WTC11 (cell line): ENCODE measurements at regions not wholly inside any gene's neighbourhood (a gene's known extent, or its start where the extent isn't known, plus 50 kb on each side); places are given as distances from the start of the nearest gene placed in this dataset.

Source experiments
- ATAC-seq: fragments of 200-7000 bp; cut with Tn5 transposase; 2 replicates; pipeline ENCODE4 v1.10.0; 2021; ENCODE audit warnings: mild to moderate bottlenecking, moderate library complexity
- CTCF ChIA-PET: fragments of 300-600 bp; sonication (Branson Sonifier 250); formaldehyde crosslinking; loops from one replicate; lab custom pipeline; 2021; ENCODE audit warnings: antibody characterized with exemption; lab: Charles Lee
- POLR2A ChIA-PET: fragments of 350-600 bp; sonication (Branson Sonifier 250); formaldehyde crosslinking; loops from one replicate; lab custom pipeline; 2021; ENCODE audit warnings: antibody characterized with exemption; lab: Charles Lee
- DNase-seq: peaks from one replicate; pipeline ENCODE4 v3.0.0; 2021; ENCODE audit warnings: low spot score
- H3K27ac Mint-ChIP-seq: 2 replicates; pipeline ENCODE4 v1.8.0; 2021; ENCODE audit warnings: mixed read lengths
- H3K27me3 Mint-ChIP-seq: 2 replicates; pipeline ENCODE4 v1.8.0; 2021; ENCODE audit warnings: low read depth, mild to moderate bottlenecking, moderate library complexity, mixed read lengths
- H3K36me3 Mint-ChIP-seq: 2 replicates; pipeline ENCODE4 v1.8.0; 2021; ENCODE audit warnings: mixed read lengths
- H3K4me1 Mint-ChIP-seq: 2 replicates; pipeline ENCODE4 v1.8.0; 2022; ENCODE audit warnings: mixed read lengths
- H3K4me3 Mint-ChIP-seq: 2 replicates; pipeline ENCODE4 v1.8.0; 2021; ENCODE audit warnings: mild to moderate bottlenecking, moderate library complexity, mixed read lengths
- H3K9me3 Mint-ChIP-seq: 2 replicates; pipeline ENCODE4 v1.8.0; 2021; ENCODE audit warnings: mixed read lengths
- CREB1 ChIP-seq: sonication (generic); formaldehyde crosslinking; IDR thresholded peaks from 2 replicates; pipeline ENCODE4 v1.8.0; 2023; ENCODE audit warnings: mild to moderate bottlenecking, missing genetic modification reagents
- FOXK1 ChIP-seq: sonication (generic); formaldehyde crosslinking; IDR thresholded peaks from 2 replicates; pipeline ENCODE4 v1.8.0; 2022; ENCODE audit warnings: mild to moderate bottlenecking, moderate library complexity, missing genetic modification reagents
- FOXP4 ChIP-seq: sonication (generic); formaldehyde crosslinking; IDR thresholded peaks from 2 replicates; pipeline ENCODE4 v1.8.0; 2022; ENCODE audit warnings: mild to moderate bottlenecking, missing genetic modification reagents
- GABPB1 ChIP-seq: sonication (generic); formaldehyde crosslinking; IDR thresholded peaks from 2 replicates; pipeline ENCODE4 v1.8.1; 2023; ENCODE audit warnings: mild to moderate bottlenecking, missing genetic modification reagents
- MXD4 ChIP-seq: fragments of 250-450 bp; sonication (Bioruptor Pico); IDR thresholded peaks from 2 replicates; pipeline ENCODE4 v1.8.0; 2021; ENCODE audit warnings: mild to moderate bottlenecking, moderate library complexity, borderline replicate concordance
- MYBL2 ChIP-seq: sonication (generic); formaldehyde crosslinking; IDR thresholded peaks from 2 replicates; pipeline ENCODE4 v1.8.1; 2023; ENCODE audit warnings: mild to moderate bottlenecking, moderate library complexity, missing genetic modification reagents
- NR1H2 ChIP-seq: sonication (generic); formaldehyde crosslinking; IDR thresholded peaks from 2 replicates; pipeline ENCODE4 v1.9.0; 2021; ENCODE audit warnings: mild to moderate bottlenecking, moderate library complexity, missing genetic modification reagents
- NR2C2 ChIP-seq: sonication (generic); formaldehyde crosslinking; IDR thresholded peaks from 2 replicates; pipeline ENCODE4 v1.8.0; 2022; ENCODE audit warnings: mild to moderate bottlenecking, missing genetic modification reagents
- SMAD3 ChIP-seq: sonication (generic); formaldehyde crosslinking; IDR thresholded peaks from 2 replicates; pipeline ENCODE4 v1.8.0; 2022; ENCODE audit warnings: missing genetic modification reagents, mild to moderate bottlenecking, borderline replicate concordance
- SOX15 ChIP-seq: fragments of 250-450 bp; sonication (Bioruptor Pico); IDR thresholded peaks from 2 replicates; pipeline ENCODE4 v1.9.0; 2021; ENCODE audit warnings: mild to moderate bottlenecking
- TEAD1 ChIP-seq: sonication (generic); formaldehyde crosslinking; IDR thresholded peaks from 2 replicates; pipeline ENCODE4 v1.8.0; 2022; ENCODE audit warnings: mild to moderate bottlenecking, missing genetic modification reagents
- TP53 ChIP-seq: sonication (generic); formaldehyde crosslinking; IDR thresholded peaks from 2 replicates; pipeline ENCODE4 v1.8.1; 2023; ENCODE audit warnings: mild to moderate bottlenecking, missing genetic modification reagents
- ZNF232 ChIP-seq: sonication (generic); formaldehyde crosslinking; IDR thresholded peaks from 2 replicates; pipeline ENCODE4 v1.8.0; 2022; ENCODE audit warnings: mild to moderate bottlenecking, missing genetic modification reagents
- ZSCAN18 ChIP-seq: fragments of 250-450 bp; sonication (Bioruptor Pico); IDR thresholded peaks from 2 replicates; pipeline ENCODE4 v2.1.2; 2022; ENCODE audit warnings: mild to moderate bottlenecking, moderate library complexity
- TF ChIP-seq, protein P1 (sequence below): sonication (generic); formaldehyde crosslinking; IDR thresholded peaks from 2 replicates; pipeline ENCODE4 v1.8.1; 2023; ENCODE audit warnings: mild to moderate bottlenecking, missing genetic modification reagents, moderate library complexity
- TF ChIP-seq, protein P2 (sequence below): sonication (generic); formaldehyde crosslinking; IDR thresholded peaks from 2 replicates; pipeline ENCODE4 v1.8.1; 2022; ENCODE audit warnings: missing genetic modification reagents, borderline replicate concordance
- TF ChIP-seq, protein P3 (sequence below): sonication (generic); formaldehyde crosslinking; IDR thresholded peaks from 2 replicates; pipeline ENCODE4 v1.8.0; 2022; ENCODE audit warnings: missing genetic modification reagents
- TF ChIP-seq, protein P4 (sequence below): sonication (generic); formaldehyde crosslinking; IDR thresholded peaks from 2 replicates; pipeline ENCODE4 v1.8.0; 2022; ENCODE audit warnings: mild to moderate bottlenecking, missing genetic modification reagents
- TF ChIP-seq, protein P5 (sequence below): sonication (generic); formaldehyde crosslinking; IDR thresholded peaks from 2 replicates; pipeline ENCODE4 v1.8.1; 2022; ENCODE audit warnings: low read depth, missing genetic modification reagents, borderline replicate concordance
- TF ChIP-seq, protein P6 (sequence below): sonication (generic); formaldehyde crosslinking; IDR thresholded peaks from 2 replicates; pipeline ENCODE4 v1.8.1; 2022; ENCODE audit warnings: low read depth, mild to moderate bottlenecking, moderate library complexity, missing genetic modification reagents, borderline replicate concordance

DNA sequence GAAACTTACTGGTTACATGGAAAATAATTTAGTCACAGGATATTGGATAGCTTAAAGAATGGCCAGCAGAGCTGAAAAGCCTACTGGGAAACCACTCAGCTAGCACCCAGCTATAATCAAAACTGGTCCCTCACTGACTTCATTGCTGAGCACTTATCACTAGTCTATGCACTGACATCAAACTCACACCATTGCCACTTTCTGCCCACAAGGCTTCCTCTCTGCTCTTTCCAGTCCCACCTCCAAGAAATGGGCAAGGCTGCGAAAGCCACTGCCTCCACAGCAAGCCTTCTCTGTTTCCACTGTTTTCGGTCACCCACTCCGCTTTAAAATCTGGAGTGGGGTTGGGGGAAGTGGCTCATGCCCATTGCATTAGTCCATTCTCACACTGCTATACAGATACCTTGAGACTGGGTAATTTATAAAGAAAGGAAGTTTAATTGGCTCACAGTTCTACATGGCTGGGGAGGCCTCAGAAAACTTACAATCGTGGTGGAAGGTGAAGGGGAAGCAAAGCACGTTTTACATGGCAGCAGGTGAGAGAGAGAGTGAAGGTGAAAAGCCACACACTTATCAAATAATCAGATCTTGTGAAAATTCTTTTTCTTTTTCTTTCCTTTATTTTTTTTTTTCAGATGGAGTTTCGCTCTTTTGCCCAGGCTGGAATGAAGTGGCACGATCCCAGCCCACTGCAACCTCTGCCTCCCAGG, 77.0 kb upstream of the CERS6 start (continued):
- TF ChIP-seq MXD4 (CRISPR knock-in tag) (no peak), TP53 (CRISPR knock-in tag) (no peak), NR1H2 (CRISPR knock-in tag) (no peak)
- TF ChIP-seq, protein P1, sequence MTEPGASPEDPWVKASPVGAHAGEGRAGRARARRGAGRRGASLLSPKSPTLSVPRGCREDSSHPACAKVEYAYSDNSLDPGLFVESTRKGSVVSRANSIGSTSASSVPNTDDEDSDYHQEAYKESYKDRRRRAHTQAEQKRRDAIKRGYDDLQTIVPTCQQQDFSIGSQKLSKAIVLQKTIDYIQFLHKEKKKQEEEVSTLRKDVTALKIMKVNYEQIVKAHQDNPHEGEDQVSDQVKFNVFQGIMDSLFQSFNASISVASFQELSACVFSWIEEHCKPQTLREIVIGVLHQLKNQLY (CRISPR knock-in tag), result no peak

DNA sequence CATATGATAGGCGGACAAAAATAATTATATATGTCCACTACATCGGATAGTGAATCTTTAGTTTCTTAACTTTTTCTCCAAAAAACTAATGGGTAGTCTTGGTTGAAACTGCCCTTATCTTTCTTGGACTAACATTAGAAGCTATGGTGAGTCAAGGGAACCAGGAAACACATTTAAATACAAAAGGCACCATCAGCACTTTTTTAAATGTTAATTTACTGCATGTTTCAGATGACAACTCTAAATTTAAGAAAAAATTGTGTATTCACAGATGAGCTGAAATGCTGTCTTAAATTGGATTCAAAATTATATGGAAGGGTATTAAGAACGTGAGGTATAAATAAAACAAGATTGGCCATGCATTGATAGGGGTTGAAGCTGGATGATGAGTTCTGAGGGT, 75.6 kb upstream of the CERS6 start:
- peaks cover 13% of the 10 kb centered on the region for H3K4me1 Mint-ChIP-seq
- H3K9me3 Mint-ChIP-seq, result peaks cover 34% of the 10 kb centered on the region
- H3K27me3 Mint-ChIP-seq, result no peaks in the 10 kb centered on the region
- H3K27ac Mint-ChIP-seq, result no peak overlapping the region
- POLR2A ChIA-PET, result no interaction called here
- peaks cover under 1% of the 10 kb centered on the region; the same call in 1 of the 2 replicates for H3K36me3 Mint-ChIP-seq
- no peak for DNase-seq
- CTCF ChIA-PET, result interaction anchor here (1.2 kb wide), 1 partner anchor 325 kb away, joined by 3 read pairs; no protein-coding TSS in a partner anchor
- H3K4me3 Mint-ChIP-seq, result no peak overlapping the region
- no peak for ATAC-seq
- no peak for TF ChIP-seq GABPB1 (CRISPR knock-in tag)
- TF ChIP-seq ZSCAN18 (CRISPR knock-in tag), result no peak
- no peak for TF ChIP-seq FOXK1 (CRISPR knock-in tag)
- TF ChIP-seq TEAD1 (CRISPR knock-in tag), result no peak
- TF ChIP-seq SMAD3, result no peak
- TF ChIP-seq, protein P2, sequence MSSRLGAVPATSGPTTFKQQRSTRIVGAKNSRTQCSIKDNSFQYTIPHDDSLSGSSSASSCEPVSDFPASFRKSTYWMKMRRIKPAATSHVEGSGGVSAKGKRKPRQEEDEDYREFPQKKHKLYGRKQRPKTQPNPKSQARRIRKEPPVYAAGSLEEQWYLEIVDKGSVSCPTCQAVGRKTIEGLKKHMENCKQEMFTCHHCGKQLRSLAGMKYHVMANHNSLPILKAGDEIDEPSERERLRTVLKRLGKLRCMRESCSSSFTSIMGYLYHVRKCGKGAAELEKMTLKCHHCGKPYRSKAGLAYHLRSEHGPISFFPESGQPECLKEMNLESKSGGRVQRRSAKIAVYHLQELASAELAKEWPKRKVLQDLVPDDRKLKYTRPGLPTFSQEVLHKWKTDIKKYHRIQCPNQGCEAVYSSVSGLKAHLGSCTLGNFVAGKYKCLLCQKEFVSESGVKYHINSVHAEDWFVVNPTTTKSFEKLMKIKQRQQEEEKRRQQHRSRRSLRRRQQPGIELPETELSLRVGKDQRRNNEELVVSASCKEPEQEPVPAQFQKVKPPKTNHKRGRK, result no peak
- TF ChIP-seq, protein P3, sequence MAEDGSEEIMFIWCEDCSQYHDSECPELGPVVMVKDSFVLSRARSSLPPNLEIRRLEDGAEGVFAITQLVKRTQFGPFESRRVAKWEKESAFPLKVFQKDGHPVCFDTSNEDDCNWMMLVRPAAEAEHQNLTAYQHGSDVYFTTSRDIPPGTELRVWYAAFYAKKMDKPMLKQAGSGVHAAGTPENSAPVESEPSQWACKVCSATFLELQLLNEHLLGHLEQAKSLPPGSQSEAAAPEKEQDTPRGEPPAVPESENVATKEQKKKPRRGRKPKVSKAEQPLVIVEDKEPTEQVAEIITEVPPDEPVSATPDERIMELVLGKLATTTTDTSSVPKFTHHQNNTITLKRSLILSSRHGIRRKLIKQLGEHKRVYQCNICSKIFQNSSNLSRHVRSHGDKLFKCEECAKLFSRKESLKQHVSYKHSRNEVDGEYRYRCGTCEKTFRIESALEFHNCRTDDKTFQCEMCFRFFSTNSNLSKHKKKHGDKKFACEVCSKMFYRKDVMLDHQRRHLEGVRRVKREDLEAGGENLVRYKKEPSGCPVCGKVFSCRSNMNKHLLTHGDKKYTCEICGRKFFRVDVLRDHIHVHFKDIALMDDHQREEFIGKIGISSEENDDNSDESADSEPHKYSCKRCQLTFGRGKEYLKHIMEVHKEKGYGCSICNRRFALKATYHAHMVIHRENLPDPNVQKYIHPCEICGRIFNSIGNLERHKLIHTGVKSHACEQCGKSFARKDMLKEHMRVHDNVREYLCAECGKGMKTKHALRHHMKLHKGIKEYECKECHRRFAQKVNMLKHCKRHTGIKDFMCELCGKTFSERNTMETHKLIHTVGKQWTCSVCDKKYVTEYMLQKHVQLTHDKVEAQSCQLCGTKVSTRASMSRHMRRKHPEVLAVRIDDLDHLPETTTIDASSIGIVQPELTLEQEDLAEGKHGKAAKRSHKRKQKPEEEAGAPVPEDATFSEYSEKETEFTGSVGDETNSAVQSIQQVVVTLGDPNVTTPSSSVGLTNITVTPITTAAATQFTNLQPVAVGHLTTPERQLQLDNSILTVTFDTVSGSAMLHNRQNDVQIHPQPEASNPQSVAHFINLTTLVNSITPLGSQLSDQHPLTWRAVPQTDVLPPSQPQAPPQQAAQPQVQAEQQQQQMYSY (CRISPR knock-in tag), result no peak
- TF ChIP-seq SOX15 (CRISPR knock-in tag), result no peak
- TF ChIP-seq, protein P4, sequence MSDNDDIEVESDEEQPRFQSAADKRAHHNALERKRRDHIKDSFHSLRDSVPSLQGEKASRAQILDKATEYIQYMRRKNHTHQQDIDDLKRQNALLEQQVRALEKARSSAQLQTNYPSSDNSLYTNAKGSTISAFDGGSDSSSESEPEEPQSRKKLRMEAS, result no peak
- TF ChIP-seq MXD4 (CRISPR knock-in tag), result no peak
- TF ChIP-seq CREB1 (CRISPR knock-in tag), result no peak
- no peak for TF ChIP-seq ZNF232 (CRISPR knock-in tag)
- TF ChIP-seq, protein P5, sequence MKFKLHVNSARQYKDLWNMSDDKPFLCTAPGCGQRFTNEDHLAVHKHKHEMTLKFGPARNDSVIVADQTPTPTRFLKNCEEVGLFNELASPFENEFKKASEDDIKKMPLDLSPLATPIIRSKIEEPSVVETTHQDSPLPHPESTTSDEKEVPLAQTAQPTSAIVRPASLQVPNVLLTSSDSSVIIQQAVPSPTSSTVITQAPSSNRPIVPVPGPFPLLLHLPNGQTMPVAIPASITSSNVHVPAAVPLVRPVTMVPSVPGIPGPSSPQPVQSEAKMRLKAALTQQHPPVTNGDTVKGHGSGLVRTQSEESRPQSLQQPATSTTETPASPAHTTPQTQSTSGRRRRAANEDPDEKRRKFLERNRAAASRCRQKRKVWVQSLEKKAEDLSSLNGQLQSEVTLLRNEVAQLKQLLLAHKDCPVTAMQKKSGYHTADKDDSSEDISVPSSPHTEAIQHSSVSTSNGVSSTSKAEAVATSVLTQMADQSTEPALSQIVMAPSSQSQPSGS, result no peak
- TF ChIP-seq NR2C2 (CRISPR knock-in tag), result no peak
- TF ChIP-seq FOXP4 (CRISPR knock-in tag), result no peak
- TF ChIP-seq MYBL2 (CRISPR knock-in tag), result no peak
- TF ChIP-seq, protein P6, sequence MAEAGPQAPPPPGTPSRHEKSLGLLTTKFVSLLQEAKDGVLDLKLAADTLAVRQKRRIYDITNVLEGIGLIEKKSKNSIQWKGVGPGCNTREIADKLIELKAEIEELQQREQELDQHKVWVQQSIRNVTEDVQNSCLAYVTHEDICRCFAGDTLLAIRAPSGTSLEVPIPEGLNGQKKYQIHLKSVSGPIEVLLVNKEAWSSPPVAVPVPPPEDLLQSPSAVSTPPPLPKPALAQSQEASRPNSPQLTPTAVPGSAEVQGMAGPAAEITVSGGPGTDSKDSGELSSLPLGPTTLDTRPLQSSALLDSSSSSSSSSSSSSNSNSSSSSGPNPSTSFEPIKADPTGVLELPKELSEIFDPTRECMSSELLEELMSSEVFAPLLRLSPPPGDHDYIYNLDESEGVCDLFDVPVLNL (CRISPR knock-in tag), result no peak
